ENCODE measurements at regions not wholly inside any gene's neighbourhood (a gene's known extent, or its start where the extent isn't known, plus 50 kb on each side); places are given as distances from the start of the nearest gene placed in this dataset.

DNA sequence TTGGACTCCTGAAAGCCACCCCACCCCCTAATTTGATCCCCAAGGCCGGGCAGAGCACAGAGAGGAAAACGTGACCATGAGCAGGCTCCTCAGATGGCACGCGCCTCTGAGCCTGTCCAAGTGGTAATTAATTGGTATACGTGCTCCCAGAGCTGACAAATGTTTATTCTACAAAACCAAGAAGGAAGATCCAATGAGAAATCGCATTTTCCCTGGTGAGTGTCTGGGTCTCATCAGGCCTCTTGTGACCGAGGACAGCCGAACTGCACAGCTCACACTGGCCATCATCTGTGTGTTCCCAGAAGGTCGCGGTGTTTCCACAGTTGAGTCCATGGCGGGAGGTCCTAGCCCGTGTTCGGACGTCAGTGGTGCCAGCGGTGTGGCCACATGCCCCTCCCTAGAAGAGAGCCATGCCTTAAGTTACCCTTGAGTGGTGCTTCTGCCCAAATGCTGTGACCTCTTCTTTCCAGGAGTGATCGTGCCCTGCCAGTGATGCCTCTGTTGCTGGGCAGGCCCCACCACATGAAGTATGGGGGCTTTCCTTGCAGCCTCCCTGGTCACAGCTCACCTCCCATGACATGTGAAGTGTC lies 317.5 kb upstream of the RTL1 start:
- no peak for DNase-seq

DNA sequence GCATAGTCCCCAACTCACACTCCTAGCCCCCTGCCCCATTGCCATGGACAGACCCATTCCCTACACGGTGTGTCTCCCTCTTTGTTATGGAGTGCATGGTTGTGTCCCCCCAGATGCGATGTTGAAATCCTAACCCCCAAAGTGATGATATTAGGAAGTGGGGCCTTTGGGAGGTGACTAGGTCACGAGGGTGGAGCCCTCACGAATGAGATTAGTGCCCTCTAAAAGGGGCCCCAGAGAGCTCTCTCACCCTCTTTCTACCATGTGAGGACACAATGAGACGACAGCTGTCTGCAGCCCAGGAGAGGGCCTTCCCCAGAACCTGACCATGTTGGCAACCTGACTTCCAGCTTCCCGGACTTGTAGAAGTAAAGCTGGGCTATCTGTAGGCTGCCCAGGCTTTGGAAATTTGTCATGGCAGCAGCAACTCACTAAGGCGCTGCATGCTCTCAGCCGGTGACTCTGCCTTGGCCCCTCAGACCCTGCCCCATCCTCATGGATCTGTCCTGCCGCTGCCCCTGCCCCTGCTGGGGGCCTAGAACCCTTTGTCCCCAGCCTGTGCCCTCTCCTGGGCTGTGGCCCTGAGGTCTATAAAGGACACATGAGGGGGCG lies 318.1 kb upstream of the RTL1 start:
- DNase-seq = no peak

DNA sequence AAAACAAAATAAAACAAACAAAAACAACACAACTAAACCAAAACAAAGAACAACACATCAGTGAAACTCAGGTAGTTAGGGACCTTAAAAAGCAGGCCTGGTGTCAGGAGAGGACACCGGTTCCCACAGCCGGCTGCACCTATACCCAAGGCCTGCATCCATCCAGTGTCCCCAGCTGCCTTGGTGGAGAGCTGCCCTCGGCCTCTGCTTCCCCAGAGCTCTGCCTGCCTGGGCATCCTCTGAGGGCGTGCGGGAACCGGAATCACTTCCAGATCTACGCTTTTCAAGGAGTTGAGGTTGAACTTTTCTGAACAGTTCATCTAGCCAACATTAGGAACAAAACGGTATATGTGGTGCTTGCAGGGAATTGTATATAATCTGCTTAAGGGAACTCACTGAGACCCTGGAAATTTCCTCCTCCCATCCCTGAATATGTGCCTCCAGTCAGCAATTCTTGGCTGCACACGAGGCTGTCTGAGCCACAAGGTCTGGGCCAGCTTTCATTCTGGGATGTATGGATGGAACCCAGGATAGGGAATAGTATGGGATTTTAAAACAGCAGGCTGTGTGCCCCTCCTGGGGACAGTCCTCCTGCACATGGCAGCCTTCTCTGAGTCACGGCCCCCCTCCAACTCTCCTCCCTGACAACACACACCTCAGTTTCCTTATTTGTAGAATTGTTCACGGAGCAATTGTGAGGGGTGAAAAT lies 319.0 kb upstream of the RTL1 start:
- DNase-seq = no peak

DNA sequence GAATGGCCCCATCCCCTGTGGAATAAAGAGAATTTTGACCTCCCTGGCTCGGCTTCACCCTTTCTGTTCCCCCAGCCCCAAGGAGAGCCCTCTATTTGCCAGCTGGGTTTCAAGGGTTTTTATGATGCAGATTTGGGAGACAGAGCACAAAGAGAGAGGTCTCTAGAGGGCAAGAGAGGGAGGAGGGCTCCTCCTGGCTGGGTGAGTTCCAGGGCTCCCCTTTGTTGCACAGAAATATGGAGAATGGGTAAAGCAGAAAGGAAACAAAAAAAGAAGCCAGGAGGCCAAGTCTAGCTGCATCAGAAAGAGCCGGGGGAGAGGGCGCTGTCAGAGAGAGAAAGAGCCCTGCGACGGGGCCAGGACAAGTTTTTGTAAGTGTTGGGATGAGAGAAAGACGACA lies 319.6 kb upstream of the RTL1 start:
- no peak for DNase-seq

DNA sequence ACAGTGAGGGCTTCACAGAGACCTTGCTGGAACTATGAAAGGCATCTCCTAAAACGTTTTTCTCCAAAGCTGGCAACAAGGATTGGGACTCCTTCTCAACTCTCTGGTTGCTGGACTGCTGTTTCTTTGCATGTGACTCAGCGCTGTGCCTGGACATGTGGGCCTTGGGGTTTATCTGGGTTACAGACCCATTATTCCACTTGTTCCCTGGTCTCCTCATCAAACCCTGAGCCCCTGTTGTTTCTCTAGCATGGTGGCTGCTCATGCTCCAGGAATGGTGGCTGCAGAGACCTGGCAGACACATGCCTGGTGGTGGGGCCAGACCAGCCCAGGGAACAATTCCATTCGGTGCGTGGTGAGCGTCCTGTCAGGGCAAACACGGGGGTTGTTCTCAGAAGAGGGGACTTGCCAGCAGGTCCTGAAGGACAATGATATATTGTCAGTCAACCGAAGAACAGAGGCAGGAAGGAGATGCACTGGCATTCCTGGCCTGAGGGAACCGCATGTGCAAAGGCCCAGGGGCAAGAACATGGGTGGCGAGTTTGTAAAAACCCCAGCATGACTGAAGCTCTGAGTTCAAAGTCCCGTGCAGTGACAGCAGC lies 320.1 kb upstream of the RTL1 start:
- DNase-seq = no peak

DNA sequence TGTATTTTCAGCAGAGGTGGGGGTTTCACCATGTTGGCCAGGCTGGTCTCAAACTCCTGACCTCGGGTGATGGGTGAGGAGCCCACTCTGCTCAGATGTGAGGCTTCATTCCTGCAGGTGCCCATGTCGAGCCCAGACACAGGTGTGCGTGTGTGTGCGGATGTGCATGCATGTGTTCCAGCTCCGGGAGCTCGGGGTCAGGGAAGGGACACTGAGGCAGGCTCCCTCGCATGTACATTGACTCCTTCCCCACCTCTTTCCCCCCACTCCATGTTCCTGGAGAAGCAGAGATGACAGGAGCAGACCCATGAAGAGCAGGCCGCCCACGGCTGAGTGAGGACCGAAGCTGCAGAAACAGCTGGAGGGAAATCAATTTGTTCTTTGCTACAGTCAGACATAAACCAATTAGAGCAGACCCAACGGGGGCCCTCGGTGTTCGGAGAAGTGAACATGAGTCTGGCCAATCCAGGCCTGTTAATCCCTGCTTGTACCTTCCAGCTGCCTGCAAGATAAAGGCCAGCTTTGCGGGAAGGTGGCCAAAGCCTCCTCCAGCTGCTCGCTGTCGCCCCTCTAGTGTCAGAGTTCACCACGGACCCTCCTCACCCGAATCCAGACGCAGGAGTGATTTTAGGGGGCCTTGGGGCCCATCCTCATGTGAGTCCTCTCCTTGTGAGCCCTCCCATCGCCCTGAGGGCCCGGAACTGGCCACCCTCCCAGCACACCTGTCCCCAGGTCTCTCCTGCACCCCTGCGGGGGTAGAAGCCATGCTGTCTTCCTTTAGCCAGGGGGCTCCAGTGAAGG lies 321.0 kb upstream of the RTL1 start:
- no peak for DNase-seq

DNA sequence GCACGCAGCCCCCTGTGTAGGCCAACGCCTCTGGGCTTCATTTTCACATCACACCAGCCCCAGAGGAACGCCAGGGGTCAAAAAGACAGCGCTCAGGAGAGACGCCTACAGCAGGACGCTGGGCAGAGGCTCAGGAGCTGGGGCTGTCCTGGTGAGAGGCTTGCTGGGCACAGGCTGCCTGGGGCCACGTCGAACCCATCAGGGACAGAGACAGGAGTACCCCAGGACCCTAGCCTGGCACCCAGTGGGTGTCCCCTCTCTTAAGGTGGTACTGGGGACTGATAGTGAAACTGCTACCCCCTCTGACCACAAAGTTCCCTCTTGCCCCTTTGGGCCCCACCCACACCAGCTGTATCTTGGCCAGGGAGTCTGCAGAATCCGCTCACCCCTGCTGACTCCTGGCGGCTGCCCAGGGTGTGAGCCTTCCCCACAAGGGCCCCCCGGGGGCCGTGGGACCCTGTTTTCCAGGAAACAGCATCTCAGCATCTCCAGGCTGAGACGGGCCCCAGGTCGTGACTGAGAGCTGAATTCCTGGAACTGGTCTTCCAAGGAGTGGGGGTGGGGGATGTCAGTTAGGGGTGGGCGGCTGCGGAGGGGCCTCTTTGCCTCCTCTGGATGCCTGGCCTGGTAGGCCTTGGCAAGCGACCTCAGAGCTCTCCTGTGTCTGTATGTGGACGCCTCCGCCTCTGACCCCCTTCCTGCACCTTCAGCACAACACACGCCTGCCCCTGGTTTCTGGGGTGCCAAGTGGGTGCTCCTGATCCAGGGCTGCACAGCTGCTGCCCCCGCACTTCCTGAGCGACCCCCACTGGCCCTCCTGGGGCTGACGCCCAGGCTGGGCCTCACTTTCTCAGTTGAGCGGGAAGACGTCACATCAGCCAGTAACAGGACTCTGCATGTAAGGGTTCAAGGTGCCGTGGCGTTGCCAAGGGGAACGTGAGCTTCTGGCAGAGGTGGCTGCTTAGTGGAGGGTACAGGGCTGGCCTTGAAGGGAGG lies 321.9 kb upstream of the RTL1 start:
- no peak for DNase-seq

DNA sequence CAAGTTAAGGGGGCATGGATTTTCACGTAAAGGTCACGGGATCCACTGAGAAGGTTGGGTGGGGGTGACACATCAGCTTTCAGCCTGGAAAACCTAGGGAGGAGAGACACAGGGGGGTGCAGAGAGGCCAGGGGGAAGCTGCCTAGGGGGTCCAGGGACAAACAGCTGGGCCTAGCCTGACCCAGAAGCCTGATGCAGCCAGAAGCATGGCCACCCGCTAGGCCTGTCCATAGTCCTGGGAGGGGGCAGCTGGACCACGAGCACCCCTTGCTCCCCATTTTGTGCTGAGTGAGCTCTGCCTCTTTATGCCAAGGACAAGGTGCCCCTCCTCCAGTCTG lies 322.7 kb upstream of the RTL1 start:
- DNase-seq = no peak

DNA sequence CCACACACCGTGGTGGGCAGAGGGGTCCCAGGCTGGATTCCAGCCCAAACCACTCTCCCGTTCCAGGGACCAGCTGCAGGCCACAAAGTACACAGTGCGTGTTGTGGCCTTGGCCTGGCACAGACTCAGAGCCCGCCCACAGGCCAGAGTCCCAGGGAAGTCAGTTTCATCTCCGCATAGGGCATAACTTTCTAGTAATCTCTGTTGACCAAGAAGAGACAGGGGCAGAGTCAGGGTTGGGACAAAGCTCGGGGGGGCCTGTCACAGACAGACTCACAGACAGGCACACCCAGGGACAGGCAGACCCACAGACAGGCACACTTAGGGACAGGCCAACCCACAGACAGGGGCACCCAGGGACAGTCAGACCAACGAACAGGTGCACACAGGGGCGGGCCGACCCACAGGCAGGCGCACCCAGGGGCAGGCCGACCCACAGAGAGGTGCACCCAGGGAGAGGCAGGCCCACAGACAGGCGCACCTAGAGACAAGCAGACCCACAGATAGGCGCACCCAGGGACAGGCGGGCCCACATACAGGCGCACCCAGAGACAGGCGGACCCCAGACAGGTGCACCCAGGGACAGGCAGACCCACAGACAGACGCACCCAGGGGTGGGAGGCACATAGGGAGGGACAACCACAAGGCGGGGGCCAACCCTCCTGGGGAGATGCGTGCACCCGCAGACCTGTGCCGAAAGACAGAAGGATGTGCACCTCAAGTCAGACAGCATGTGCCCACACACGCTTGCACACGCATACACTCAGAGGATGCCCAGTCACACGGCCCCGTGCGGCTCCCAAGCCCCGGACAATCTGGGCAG lies 323.3 kb upstream of the RTL1 start:
- no peak for DNase-seq

DNA sequence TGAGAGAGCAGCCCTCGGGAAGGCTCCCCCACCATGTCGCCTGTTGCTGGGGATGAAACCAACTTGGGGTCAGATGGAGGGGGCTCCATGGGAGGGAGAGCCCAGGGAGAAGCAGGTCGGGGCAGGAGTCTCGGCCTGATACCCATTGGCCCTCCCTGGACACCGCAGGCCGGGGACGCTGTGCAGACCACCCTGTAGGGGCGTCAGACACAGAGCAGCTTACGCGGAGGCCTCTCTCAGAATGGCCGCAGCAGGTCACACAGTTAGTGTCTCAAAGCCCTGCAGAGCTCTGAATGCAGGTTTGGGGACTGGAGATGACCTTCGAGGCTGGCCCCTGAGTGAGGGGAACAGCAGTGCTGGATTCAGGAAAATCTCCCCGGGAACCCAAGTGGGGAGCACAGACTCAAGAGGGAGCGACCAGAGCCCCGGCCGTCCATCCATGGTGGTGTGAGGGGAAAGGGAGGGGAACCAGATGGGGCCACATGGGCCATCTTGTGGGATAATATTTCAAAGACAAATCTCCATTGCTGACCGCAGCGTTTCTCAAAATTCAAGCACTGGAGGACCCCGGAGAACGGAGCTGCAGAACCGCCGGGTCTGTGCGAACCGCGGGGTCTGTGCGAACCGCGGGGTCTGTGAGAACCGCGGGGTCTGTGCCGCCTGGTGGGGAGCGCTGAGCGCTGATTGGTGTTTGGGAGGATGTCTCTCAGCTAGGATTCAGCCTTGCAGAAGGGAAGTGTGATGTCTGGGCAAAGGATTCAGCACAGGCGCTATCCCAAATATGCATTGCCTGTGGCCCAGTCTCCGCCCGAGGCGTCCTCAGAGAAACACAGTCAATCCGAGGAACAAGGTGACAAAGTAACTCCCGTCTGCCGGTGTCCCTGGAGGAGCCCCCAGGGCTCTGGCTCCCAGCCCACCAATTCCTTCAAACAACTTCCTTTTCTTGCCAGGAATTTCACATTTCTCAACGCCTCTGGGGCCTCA lies 324.4 kb upstream of the RTL1 start:
- no peak for DNase-seq

DNA sequence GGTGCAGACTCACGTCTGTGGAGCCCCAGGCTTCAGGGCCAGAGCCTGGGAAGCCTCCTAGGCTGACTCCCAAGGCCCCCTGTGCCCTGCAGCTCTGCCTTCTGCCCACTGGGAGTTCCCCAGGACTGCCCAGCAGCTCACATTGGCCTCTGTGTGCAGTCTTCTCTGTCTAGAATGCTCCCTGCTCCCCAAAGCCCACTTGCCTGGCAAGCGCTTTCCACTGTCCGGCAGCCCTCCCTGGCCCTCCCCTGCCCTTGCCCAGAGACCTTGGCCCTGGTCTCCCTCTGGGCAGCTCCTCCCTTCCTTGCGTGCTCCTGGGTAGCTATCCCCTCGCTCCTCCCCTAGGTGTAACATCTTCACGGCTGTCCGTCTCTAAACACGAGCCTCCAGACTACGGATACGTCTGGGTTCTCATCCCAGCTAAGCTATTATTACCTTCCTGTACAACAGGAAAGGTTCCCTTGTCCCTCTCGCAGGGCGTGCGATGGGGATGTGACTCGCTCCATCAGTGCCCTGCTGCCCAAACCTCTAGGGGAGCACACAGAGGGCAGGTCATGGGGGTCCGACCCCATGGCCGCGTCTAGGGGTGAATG lies 325.5 kb upstream of the RTL1 start:
- DNase-seq = no peak

DNA sequence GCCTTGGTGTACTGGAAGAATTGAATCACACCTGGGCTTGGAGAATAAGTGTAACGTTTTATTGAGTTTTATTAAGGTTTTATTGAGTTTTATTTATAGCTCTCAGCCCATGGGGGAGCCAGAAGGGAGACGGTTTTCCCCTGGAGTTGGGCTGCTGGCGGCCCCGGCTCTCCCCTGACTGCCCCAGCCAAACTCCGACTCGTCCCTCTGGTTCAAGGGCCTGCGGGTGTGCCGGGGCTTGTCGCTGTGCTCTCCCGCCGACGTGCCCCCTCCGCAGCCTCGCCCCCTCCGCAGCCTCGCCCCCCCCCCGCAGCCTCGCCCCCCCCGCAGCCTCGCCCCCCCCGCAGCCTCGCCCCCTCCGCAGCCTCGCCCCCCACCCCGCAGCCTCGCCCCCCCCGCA lies 326.1 kb upstream of the RTL1 start:
- DNase-seq = no peak

DNA sequence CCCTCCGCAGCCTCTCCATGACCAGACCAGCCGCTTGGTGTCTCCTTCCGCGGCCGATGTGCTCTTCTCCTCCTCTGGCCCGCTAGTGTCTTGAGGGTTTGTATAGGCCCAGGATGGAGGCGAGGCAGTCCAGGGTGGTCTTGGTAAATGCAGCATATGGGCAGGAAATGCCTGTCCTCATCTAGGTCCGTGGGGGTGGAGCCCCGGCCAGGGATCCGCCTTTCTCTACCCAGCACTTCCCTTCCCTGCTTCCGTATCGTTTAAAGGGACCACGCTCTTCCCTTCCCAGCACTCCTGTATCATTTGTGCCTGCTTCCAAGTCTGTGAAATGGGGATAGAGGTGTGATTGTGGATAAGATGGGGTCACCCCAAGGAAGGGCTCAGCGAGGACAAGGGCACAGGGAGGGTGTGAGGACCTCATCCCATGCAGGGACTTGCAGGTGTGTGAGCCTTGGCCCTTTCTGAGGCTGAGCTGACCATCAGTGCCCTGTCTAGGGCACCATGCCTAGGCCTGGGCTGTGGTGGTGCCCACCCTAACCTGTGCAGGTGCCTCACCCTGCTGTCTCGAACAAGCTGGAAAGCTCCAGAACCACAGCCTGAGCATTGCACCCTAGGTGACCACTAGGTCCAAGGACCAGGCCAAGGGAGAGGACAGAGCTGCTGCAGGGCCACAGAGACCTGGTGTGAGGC lies 326.8 kb upstream of the RTL1 start:
- DNase-seq = no peak

DNA sequence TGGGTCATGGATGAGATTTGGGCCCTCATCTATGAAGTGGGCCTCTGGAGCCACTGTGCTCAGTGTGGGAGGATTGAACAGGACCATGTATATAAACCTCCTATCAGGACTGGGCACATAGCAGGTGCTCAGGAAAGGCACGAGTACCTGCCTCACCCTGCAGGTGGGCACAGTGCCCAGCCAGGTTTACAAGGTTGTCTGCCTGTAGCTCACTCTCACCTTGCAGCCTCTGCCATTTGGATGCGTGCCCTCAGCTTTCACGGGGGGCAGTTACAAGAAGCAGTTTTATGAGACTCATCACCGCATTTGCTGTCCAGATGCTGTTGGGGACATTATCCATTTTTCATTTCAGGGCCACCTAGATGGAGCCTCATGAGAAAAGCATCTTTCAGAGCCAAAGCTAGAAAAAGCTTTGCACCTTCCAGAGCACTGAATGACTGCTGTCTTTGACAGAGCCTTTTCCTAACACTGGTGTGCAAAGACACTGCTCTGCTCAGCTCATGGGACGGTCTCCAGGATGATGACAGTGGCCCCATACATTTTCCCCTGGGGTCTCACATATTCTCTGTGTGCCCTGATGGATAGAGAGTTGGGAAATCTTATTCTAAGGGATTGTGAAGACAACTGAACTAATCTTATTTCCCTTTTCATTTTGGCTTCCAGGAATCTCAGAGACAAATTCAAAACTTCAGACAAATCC lies 327.5 kb upstream of the RTL1 start:
- DNase-seq = no peak

DNA sequence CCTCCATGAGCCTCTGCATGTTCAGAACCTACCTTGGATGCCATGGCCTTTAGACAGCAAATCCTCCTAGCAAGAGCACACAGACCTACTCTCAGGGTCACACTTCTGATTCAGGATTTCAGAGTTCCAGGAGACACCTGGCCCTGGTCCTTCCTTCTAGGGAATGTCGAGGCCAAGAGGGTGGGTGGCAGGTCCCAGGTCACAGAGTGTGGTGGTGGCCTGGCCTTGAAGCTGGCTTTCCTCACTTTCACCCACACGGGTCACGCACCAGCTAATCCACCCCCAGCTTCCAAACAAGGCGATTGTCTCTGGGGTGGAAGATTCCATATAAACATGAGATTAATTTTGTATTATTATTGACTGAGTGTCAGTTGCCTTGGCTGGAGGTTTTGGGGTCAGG lies 328.3 kb upstream of the RTL1 start:
- no peak for DNase-seq

DNA sequence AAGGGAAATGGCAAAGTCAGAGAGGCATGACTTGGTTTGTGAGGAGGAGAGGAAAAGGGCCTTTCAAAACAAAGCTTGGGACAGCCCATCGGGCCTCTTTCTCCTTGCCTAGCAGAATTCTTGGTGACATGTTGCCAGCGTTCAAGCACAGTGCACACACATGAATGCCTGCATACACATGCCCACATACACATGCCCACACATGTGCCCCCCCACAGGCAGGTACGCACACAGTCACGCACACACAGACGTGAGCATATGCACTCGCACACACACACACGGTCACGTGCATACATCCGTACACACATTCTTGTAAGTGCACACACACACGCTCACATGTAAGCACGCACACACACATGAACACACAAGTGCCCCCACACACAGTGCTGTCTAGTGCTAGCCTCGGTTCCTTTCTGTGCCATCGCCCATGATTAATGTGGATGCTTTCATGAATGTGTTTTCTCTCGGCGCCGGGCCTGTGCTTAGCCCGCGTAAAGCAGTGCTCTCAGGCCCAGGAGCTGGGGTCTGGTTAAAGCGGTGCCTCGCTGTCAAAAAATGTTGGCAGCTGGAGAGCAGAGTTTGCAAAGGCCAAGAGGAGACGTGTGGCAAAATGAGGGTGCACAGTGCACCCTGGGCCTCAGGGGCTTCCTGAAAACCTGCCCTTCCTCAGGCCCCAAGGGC lies 328.8 kb upstream of the DIO3 start:
- DNase-seq = no peak

DNA sequence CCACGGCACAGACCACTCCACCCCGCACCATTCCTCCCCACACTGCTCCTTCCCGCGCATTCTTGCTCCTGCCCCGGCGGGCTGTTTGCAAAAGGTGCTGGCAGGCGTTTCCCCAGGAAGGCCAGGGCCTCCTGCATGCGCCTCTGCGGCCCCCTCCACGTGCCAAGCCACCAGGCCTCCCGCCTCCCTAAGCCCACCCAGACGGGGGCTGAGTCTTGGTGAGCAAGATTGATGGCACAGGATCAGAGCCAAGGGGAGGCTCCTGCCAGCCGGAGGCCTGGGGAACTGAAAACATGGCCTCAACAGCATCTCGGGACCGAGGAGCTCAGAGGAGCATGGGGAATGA lies 328.3 kb upstream of the DIO3 start:
- DNase-seq = no peak

DNA sequence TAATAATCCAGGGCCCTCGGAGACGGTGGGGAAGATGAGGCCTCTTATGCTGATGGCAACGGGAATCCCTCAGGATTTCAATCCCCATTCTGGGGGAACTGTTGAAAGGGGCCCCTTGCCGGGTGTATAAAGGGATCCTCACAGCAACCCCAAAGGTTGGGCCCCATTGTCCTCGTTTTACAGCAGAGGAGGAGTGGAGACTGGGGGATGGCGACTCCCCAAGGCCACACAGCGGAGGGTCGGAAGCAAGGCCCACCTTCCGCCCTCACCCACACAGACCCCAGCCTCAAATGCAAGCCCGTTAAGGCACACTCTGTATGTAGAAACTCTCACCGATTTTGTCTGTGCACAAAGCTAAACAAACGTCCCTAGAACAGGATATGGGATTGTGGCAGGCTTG lies 327.9 kb upstream of the DIO3 start:
- DNase-seq = no peak

Data from NCI-H1105 treated with DMSO at 0.1 percent for 48 hours (cell line).